ENCODE measurements at regions not wholly inside any gene's neighbourhood (a gene's known extent, or its start where the extent isn't known, plus 50 kb on each side); places are given as distances from the start of the nearest gene placed in this dataset.

GRCh38 chrX:97843200-97843811 lies 959.6 kb downstream of the RPA4 start:
- 4% methylated on average over 27 of the region's 30 CpGs for WGBS (ENCODE audit: insufficient coverage, low coverage, missing lambda C conversion rate)
- no peak overlapping the region for H2AFZ ChIP-seq (ENCODE audit: low read depth, low read length)
- intact Hi-C loops (cut with micrococcal nuclease) (no loop called here), in situ Hi-C loops (cut with MboI) (no loop called here)
- H3K4me3 ChIP-seq, result no peak overlapping the region
- POLR2A ChIA-PET, result no interaction called here
- peak; percentile 10 to 16 (median 12) for DNase-seq (ENCODE audit: extremely low read depth in 1 of 4, low spot score in 3 of 4)
- H3K9me1 ChIP-seq (ENCODE audit: control insufficient read depth, insufficient read depth, low read length), result no peaks in the 10 kb centered on the region
- peak; percentile 70 for ATAC-seq
- H4K20me1 ChIP-seq (replicated peaks; ENCODE audit: control insufficient read depth, insufficient read depth, low read length), result no peaks in the 10 kb centered on the region
- TF ChIP-seq CTCF (IDR thresholded peaks at IDR 0.05 in 2 of 3, conservative IDR thresholded peaks at IDR 0.05 in 1 of 3; ENCODE audit: insufficient read depth in 2 of 3, low read depth in 1 of 3, low read length in 3 of 3) (peak in 1 of 3 experiments; percentile 25; a peak in 1 of 6 replicates), RAD21 (CRISPR knock-in tag; conservative IDR thresholded peaks at IDR 0.05 in 1 of 2, IDR thresholded peaks at IDR 0.05 in 1 of 2) (peak in 1 of 2 experiments; percentile 9; a peak in 1 of 4 replicates), LCOR (CRISPR knock-in tag; IDR thresholded peaks at IDR 0.05) (no peak)
- CTCF ChIA-PET (ENCODE audit: low intra/inter-chr PET ratio), result no interaction called here
- H3K4me2 ChIP-seq (ENCODE audit: insufficient read depth, low read length), result no peak overlapping the region
- H3K27ac ChIP-seq (ENCODE audit: extremely low read depth, low read depth, low read length), result no peak overlapping the region
- FAIRE-seq, result no peak
- no peaks in the 10 kb centered on the region for H3K4me1 ChIP-seq (replicated peaks in 1 of 2; ENCODE audit: control insufficient read depth in 2 of 2, insufficient read depth in 2 of 2, low read length in 2 of 2)
- H3K36me3 ChIP-seq (ENCODE audit: control insufficient read depth, insufficient read depth, low read length), result no peaks in the 10 kb centered on the region
- no peaks in the 10 kb centered on the region for H3K9me3 ChIP-seq (replicated peaks; ENCODE audit: control insufficient read depth, insufficient read depth, low read depth, low read length)
- no peaks in the 10 kb centered on the region for H3K79me2 ChIP-seq (ENCODE audit: control insufficient read depth, insufficient read depth, low read length)
- peaks cover 0 to 9% of the 10 kb centered on the region in 2 experiments; a peak in 1 of 5 replicates for H3K27me3 ChIP-seq (ENCODE audit: control insufficient read depth in 2 of 2, insufficient read depth in 2 of 2, low read length in 2 of 2)
- BruUV-seq (replicated peaks), result no TSS peak
- H3K9ac ChIP-seq (ENCODE audit: insufficient read depth in 1 of 2, low read depth in 2 of 2, low read length in 2 of 2), result no peak overlapping the region
